ENCODE measurements at regions not wholly inside any gene's neighbourhood (a gene's known extent, or its start where the extent isn't known, plus 50 kb on each side); places are given as distances from the start of the nearest gene placed in this dataset.

DNA sequence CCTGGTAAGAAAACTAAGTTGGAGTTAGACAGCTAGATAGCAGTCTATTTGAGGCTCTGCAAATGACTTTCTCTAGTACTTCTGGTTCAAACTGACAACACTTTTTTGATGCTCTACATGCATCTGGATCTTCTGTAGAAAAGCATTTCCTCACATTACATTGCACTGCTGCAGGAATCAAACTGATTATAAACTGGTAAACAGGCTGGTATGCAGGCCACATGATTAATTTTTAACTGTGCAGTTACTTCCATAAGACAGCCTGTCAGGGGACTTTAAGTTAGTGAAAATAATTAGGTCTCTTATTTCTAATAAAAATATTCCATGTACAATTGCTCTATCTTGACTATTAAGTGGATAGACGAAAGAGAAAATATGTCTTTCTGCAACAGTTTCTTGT, 550.0 kb upstream of the ALCAM start:
- DNase-seq (ENCODE audit: low spot score in 2 of 2) (no peak), FAIRE-seq (no peak)

DNA sequence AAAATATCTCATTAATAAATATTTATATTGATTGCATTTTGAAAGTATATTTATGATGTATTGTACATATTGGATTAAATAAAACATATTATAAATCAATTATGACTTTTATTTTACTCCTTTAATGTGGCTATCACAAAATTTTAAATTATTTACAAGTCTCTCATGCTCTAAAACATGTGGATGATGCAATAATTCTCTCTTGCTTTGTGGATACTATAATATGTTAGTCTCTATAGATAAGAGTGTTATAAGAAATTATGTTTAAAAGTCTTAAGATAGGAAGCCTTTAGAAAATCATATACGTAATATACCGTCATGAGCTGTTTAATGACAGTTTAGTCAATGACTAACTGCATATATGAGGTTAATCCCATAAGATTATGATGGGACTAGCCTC, 547.4 kb upstream of the ALCAM start:
- DNase-seq (ENCODE audit: low spot score in 2 of 2) = no peak
- no peak for FAIRE-seq

DNA sequence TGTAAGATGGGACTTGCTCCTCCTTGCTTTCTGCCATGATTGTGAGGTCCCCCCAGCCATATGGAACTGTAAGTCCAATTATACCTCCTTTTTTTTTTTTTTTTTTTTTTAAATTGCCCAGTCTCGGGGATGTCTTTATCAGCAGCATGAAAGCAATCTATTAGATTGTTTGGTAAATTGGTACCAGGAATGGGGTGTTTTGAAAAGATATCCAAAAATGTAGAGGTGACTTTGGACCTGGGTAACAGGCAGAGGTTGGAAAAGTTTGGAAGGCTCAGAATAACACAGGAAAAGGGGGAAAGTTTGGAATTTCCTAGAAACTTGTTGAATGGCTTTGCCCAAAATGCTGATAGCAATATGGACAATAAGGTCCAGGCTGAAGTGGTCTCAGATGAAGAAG, 545.8 kb upstream of the ALCAM start:
- no peak for FAIRE-seq
- no peak for DNase-seq (ENCODE audit: low spot score in 2 of 2)

DNA sequence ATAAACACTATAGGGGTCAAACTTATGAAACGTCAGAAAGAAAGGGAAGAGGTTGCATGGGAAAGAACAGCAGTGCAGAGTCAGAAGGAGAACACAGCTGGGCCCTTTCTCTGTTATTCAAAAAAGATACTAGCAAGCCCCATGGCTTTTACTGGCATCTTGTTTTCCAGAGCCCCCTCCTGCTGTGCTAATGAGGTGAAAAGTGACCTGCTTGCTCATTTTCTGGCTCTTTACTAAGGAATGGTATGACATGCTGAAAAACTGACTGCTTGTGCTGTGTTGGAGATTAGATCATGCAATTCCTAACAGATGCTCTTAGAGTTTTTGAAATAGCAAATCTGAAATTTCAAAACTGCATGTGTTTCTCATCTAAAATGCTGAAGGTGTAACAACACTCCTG, 541.6 kb upstream of the ALCAM start:
- DNase-seq (ENCODE audit: low spot score in 2 of 2) (no peak), FAIRE-seq (no peak)

DNA sequence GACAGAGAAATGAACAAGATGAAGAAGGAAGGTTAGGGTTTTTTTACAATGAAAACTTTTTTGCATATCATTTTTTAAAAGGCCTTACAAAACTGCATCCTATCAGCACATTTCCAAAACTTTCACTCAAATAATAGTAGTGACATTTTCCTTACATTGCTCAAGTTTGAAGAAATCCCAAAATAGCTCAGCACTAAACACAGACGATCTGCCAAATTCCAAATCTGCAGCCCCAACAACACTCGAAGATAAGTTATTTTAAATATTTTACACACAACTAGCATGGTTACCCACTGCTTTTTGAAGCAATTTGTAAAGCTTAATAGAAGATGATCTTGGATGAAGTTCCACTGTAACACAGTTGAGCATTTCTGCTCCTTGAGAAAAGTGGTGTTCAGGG, 535.6 kb upstream of the ALCAM start:
- DNase-seq (ENCODE audit: low spot score in 2 of 2) (no peak), FAIRE-seq (no peak)

DNA sequence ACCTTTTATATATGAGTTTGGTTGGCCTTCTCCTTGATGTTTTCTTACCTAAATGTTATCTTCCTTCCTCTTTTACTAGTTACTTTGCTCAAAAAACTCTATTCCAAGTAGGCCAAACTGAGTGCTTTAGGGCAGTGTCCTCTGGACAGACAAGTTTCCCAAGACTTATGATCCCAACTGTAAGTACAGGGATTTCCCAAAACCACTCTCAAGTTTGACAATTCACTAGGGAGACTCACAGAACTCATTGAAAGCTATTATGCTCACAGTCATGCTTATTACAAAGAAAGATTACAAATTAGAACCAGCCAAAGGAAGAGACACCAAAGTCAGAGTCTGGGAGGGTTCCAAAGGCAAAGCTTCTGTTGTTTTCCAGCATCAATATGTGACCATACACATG, 534.2 kb upstream of the ALCAM start:
- no peak for FAIRE-seq
- no peak for DNase-seq (ENCODE audit: low spot score in 2 of 2)

DNA sequence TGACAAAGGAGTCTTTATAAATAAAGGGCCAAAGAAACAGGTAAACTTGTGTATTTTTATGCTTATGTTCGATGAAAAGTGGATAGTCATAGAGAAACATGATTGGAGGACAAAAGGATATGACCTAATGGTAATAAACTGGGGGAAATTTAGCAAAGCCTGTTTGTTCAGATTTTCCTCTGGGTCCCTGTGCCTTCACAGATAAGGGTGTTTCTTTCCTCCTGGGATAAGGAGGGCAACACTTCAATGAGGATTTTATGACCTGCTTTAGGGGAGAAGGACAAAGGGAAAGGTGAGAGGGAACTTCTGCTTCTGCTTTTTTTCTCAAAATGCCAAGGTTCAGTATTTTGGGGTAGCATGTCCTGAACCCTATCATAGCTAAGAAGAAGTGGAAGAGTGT, 531.3 kb upstream of the ALCAM start:
- FAIRE-seq (no peak), DNase-seq (ENCODE audit: low spot score in 2 of 2) (no peak)

DNA sequence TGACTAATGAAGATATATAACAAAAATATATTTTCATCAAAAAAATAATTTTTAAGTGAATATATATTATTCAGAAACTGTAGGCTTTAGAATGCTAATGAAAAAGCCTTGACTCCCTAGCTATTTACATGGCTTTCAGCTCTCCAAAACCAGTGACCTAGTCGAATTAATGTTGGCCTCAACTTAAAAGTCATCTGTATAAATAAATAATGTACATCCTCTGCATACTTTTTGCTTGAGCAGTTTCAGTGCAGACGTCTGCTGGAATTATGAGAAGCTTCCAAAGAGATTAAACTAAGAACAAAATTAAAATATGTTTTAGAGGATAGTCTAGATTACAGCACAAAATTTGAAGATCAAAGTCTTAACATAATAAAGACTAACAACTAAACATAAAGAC, 520.4 kb upstream of the ALCAM start:
- FAIRE-seq = no peak
- DNase-seq (ENCODE audit: low spot score in 2 of 2) = no peak

DNA sequence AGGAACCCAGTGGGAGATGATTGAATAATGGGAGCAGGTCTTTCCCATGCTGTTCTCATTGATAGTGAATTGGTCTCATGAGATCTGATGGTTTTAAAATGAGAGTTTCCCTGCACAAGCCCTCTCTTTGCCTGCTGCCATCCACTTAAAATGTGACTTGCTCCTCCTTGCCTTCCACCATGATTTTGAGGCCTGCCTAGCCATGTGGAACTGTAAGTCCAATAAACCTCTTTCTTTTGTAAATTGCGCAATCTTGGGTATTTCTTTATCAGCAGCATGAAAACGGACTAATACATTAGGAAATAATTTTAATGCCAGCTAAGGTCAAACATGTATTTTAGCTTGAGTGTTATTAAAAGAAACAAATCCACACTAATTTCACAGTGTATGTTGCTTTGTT, 517.6 kb upstream of the ALCAM start:
- FAIRE-seq (no peak), DNase-seq (ENCODE audit: low spot score in 2 of 2) (no peak)

DNA sequence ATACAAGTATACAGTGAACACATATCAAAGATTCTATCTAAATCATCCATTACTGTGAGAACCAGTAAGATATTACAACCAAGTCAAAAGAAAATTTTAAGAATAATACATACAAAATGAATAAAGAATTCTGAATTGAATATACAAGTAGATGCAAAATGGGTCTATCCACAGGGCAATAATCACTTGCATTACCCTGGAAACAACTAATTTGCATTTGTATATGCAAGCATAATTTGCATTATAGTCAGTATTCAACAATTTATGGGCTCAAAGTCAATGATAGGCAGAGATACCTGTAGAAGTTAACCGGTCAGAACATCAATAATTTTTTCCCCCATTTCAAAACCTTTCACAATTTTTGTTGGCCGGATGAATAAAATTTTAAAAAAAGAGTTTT, 512.2 kb upstream of the ALCAM start:
- FAIRE-seq (no peak), DNase-seq (ENCODE audit: low spot score in 2 of 2) (no peak)

DNA sequence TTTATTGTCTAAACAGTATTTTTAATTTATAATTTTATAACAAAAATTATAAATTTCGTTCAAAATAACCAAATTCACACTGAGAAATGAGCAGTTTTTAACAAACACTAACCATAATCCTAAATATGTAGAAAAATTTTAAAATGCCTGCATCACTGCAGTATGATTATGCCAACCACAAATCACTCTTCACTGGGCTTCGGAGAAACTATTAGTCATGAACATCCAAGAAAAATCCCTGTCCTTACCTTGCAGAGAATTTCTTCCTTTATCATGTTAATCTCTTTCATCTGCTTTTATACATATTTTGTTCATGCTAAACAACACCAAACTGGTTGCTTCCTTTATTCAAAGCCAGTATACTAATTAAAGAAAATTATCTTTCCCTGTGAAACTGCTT, 511.0 kb upstream of the ALCAM start:
- DNase-seq (ENCODE audit: low spot score in 2 of 2) = no peak
- no peak for FAIRE-seq

DNA sequence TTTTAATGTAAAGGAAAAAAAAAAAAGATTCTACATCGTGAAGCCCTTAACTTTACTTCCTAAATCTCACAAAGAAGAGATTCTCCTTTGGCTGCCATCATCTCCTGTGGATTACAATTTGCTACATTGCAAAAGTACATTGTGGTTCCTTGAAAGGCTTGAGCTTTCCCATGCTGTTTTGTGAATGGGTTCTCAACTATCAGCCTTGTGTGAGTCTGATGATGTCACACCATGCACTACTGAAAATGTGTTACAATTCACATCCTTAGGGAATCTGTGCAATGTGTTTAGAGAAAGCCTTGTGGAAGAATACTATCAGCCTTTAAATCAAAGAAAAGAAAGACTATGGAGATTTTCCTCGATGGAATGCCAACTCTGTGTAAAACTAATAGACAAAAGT, 510.0 kb upstream of the ALCAM start:
- DNase-seq (ENCODE audit: low spot score in 2 of 2) (no peak), FAIRE-seq (no peak)

DNA sequence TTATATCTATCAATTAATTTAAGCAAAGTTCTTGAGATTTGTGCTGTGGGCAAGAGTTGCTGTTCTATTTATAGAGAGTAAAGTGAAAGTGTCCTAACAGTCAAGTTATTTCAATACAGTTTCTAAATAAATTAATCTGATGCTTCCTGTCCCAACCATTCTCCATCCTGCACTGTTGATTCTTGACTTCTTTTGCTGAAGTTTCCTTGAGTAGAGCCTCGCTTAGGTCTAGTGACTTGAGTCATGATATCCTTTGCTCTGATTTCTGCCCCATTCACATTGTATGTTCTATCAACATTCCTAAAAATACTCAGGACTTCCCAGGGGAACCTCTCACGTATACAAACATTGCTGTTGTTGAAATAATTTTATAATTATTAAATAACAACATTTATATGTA, 498.4 kb upstream of the ALCAM start:
- FAIRE-seq (no peak), DNase-seq (ENCODE audit: low spot score in 2 of 2) (no peak)

DNA sequence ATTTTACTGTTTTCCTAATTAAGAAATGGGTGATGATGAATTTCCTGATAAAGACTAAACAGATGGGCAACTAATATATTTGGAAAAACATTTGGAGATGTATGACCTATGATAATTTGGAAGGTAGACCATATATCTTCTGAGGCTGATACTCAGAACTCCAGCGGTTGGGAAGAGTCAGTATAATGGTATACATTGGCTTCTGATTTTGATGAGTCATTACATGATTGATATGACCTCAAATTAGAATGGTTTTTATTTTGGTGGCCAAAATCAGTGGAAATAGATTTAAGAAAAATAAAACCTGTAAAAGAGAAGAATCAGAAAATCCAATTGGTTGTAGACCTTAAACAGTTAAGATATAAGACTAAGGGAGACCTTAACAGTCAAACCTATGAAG, 496.4 kb upstream of the ALCAM start:
- no peak for FAIRE-seq
- no peak for DNase-seq (ENCODE audit: low spot score in 2 of 2)

DNA sequence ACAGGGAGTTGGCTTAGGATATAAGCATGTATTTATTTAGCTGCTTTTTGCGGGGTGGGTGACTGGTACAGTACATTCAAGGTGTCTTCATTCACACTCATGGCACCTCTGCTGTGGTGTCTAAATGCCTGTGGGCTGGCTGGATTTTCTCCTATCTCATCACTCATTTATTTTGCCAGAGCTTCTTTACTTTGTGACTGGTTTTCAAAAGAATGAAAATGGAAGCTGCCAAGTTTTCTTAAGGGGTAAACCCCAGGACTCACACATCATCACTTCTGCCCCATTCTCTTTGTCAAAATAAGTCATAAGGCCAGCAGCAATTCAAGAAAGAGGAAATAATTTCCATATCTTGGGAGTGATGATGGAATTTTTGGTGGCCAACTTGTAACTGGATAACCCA, 493.4 kb upstream of the ALCAM start:
- FAIRE-seq = no peak

DNA sequence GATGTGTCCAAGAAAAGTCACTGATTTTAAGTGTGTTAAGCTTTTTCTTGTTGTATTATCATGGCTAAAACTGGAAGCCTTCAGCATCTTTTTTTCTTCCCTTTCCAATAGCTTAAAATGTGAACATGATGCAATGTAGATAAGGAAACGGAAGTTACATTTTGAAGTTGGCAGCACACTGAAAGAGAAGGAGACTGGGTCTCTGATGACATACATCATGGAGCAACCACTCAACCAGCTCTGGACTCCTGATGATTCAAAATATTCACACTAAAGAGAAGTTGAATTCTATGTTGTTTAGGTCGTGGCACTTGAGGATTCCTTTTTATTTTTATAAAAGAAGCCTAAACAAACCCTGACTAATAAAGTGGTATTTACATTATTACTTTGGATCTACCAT, 488.3 kb upstream of the ALCAM start:
- no peak for DNase-seq (ENCODE audit: low spot score in 2 of 2)
- no peak for FAIRE-seq

More for the DNA sequence above, 493.4 kb upstream of the ALCAM start:
- no peak for DNase-seq (ENCODE audit: low spot score in 2 of 2)

DNA sequence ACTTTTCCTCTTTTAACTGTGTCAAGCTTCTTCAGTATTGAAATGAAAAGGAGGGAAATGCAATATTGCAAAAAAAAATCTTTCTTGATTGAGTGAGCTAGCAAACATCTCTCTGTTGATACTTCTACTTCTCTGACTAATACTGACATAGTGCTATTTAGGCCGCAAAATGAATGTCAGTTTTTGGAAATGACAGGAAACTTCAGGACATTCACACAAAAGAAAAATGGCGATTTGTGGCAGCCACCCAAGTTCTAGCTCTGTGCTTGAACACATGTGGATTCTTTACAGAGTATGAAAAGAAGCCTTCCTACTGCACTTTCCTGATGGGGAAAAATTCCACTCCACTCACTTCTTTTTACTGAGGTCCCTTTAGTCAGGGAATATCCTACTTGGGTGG, 486.8 kb upstream of the ALCAM start:
- DNase-seq (ENCODE audit: low spot score in 2 of 2) = no peak

DNA sequence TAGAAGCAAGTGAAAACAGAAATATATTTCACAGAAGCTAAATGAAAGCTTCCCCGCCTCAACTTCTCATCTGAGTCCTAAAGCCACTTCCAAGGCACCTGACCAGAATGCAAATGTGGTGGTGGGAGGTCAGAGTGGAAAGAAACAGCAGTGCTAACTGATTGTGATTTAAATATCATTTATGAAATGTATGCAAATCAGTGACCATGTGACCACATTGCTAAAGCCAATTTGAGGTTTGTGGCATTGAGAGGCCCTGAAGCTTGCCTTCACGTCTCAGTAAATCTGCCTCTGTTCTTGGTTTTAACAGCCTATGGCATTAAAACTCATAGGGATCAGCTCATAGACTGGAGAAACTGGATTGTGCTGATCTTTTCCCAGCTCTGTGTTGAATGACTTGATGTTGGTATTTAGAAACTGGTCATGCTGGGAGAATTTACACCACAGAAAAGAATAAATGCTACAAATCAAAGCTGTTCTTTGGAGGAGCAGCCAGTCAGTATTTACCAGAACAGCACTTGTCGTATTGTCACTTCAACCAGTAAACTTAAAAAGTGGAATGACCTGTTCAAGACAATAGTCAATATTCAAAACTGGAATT, 481.4 kb upstream of the ALCAM start:
- FAIRE-seq (no peak), DNase-seq (ENCODE audit: low spot score in 2 of 2) (no peak)

More for the DNA sequence above, 486.8 kb upstream of the ALCAM start:
- no peak for FAIRE-seq

DNA sequence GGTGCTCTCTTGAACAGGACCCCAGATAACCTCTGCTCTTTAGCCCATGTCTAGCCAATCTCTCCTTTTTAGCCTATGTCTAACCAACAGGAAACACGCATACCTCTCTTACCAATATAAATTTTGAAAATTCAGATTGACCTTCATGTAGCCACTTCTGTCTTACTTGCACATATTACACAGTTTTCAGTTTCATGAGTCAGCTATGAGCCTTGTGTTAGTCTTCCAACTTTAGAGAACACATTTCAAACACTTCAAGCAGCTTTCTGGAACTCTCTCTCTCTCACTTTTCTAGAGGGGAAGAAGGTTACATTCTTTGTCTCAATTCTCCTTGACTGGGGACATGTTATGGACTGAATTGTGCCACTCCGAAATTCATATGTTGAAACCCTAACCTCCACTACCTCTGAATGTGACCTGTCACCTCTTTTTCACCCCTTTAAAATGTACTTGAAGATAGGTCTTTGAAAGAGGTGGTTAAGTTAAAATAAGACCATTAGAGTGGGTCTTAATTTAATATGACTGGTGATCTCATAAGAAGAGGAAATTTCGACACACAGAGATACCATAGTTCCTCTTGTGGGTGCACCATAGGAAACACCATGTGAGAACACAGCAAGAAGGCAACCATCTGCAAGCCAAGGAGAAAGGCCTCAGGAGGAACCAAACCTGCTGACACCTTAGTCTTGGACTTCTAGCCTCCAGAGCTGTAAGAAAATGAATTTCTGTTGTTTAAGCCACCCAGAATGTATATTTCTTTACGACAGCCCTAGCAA, 480.3 kb upstream of the ALCAM start:
- DNase-seq (ENCODE audit: low spot score in 2 of 2) = no peak
- no peak for FAIRE-seq

DNA sequence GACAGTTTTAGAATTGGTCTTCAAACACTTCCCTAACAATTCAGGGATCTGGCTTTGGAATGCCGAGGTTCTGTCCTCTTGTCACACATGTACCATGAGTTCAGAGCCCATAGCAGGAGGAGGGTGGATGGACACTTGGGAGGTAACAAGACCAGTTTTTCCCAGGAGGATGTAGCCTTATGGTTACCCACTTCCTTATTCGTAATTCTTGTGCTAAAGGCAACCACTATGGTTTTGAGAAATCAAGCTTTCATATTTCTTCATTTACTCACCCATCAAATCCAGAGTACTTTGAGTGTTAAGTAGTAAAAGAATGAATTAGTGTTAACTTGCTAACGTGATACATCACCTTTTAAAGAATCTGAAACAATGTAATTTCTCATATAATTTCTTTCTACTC, 479.6 kb upstream of the ALCAM start:
- FAIRE-seq (no peak), DNase-seq (ENCODE audit: low spot score in 2 of 2) (no peak)

DNA sequence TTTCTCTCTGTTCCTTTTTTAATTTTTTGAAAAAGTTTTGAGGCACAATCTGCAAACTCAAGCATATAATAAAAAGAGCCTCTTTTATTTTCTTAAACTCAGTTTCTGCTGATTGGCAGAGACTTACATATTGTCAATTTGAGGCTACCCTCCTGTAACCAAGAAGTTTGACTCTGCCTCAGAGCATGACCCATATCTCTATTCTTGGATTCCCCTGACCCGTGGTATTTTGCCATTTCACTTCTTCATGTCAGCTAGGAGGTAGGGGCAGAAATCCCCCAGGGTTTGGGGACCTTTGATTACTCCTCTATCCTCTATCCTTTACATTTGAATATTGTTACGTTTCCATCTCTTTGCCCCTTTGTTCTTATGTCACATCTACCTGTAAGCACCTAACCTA, 479.1 kb upstream of the ALCAM start:
- no peak for FAIRE-seq
- no peak for DNase-seq (ENCODE audit: low spot score in 2 of 2)

DNA sequence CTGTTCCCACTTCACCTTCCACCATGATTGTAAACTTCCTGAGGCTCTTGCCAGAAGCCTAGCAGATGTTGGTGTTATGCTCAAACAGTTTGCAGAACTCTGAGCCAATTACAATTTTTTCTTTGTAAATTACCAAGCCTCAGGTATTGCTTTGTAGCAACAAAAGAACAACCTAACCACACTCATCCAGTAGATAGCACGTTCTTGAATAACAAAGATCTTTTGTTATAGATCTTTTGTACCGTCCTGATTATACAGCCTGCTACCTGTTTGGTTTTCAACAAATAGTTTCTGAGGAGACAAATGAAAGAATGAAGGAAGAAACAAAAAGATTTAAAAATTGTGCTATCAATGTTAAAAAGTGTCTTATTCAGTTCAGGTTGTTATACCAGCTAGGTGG, 474.7 kb upstream of the ALCAM start:
- DNase-seq (ENCODE audit: low spot score in 2 of 2) = no peak

DNA sequence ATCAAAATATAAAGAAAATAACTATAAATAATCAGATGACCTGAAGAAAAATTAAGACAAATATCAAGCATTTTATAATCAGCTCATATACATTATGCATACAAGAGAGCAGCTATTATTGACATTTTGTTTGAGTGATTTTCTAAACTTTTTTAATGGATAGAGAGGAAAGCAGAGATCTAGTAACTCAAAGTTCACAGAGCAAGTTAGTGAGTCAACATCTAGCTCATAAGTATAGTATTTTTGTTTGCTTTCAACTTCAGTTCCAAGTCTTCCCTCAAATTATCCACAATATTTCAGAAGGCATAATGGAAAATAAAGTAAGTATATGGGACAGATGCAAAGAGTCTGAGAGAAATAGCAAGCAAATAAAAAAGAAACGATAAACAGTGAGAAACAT, 470.1 kb upstream of the ALCAM start:
- FAIRE-seq (no peak), DNase-seq (ENCODE audit: low spot score in 2 of 2) (no peak)

More for the DNA sequence above, 474.7 kb upstream of the ALCAM start:
- no peak for FAIRE-seq
